ENCODE measurements at regions not wholly inside any gene's neighbourhood (a gene's known extent, or its start where the extent isn't known, plus 50 kb on each side); places are given as distances from the start of the nearest gene placed in this dataset.

DNA sequence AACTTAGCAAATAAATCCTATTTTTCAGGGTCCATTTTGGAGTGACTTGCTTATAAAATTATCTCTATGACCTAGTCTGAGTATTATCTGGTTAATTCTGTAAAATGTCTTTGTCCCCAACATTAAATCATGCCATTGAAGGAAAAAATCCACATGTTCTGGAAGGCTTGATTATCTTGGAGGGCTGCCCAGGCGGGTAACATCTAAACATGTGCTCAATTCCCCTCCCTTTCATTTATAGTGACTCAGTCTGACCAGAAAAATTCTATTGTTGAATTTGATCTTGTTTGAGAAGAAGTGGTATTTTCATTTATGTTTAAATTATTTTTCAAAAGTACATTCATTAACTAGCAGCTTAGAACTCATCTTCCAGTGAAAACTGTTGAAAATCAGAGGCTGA, 55.4 kb upstream of the SLC10A7 start:
- CTCF ChIA-PET = no interaction called here
- TF ChIP-seq CTCF (conservative IDR thresholded peaks at IDR 0.05; ENCODE audit: low read depth) = no peak
- DNase-seq (ENCODE audit: low spot score) = no peak
- POLR2A ChIA-PET (ENCODE audit: low non-redundant PET) = no interaction called here
- H3K27ac ChIP-seq = no peak overlapping the region

GRCh38 chr4:146582864-146583263, 55.8 kb upstream of the POU4F2 start:
- ChIA-PET POLR2A (ENCODE audit: low non-redundant PET) (no interaction called here), CTCF (interaction anchor here (0.6 kb wide), 1 partner anchor 520 kb away, joined by 3 read pairs; no protein-coding TSS in a partner anchor)
- no peak for TF ChIP-seq CTCF (conservative IDR thresholded peaks at IDR 0.05; ENCODE audit: low read depth)
- no peak overlapping the region for H3K27ac ChIP-seq
- no peak for DNase-seq (ENCODE audit: low spot score)

- H3K27ac ChIP-seq = no peak overlapping the region
- TF ChIP-seq CTCF (conservative IDR thresholded peaks at IDR 0.05; ENCODE audit: low read depth) = no peak
- ChIA-PET POLR2A (ENCODE audit: low non-redundant PET) (no interaction called here), CTCF (no interaction called here)
- DNase-seq (ENCODE audit: low spot score) = no peak
Measured at GRCh38 chr4:146585761-146586333, 52.8 kb upstream of the POU4F2 start.
